Kidney glomerular epithelial cell (primary cell): ENCODE measurements at regions not wholly inside any gene's neighbourhood (a gene's known extent, or its start where the extent isn't known, plus 50 kb on each side); places are given as distances from the start of the nearest gene placed in this dataset.
"Not testable (repeated sequence)": the region's sequence is repeated elsewhere in the genome, so short reads cannot be mapped to it uniquely, and the experiment has no call there.

Experiments used
- DNase-seq: peaks from one replicate; lab custom pipeline; 2025; lab: John Stamatoyannopoulos, UW

- DNase-seq, result no peak
Measured at GRCh38 chr1:79519084-79519760, 512.7 kb upstream of the ADGRL4 start.

GRCh38 chr1:79517470-79518224, 511.1 kb upstream of the ADGRL4 start:
- DNase-seq, result no peak

GRCh38 chr1:79507770-79508169, 501.2 kb upstream of the ADGRL4 start:
- no peak for DNase-seq

- DNase-seq, result no peak
Measured at GRCh38 chr1:79501153-79501552, 494.6 kb upstream of the ADGRL4 start.

- DNase-seq, result no peak
Measured at GRCh38 chr1:79499541-79499940, 493.0 kb upstream of the ADGRL4 start.

- DNase-seq, result peak; percentile 37
Measured at GRCh38 chr1:79497193-79497773, 490.8 kb upstream of the ADGRL4 start.

- DNase-seq, result no peak
Measured at GRCh38 chr1:79496129-79496528, 489.6 kb upstream of the ADGRL4 start.

GRCh38 chr1:79493702-79494101, 487.2 kb upstream of the ADGRL4 start:
- DNase-seq, result not testable (repeated sequence)

GRCh38 chr1:79488572-79489121, 482.1 kb upstream of the ADGRL4 start:
- not testable (repeated sequence) for DNase-seq

GRCh38 chr1:79478728-79479373, 472.3 kb upstream of the ADGRL4 start:
- DNase-seq, result no peak

GRCh38 chr1:79478160-79478559, 471.6 kb upstream of the ADGRL4 start:
- no peak for DNase-seq

- no peak for DNase-seq
Measured at GRCh38 chr1:79472067-79472656, 465.6 kb upstream of the ADGRL4 start.

GRCh38 chr1:79469139-79469538, 462.6 kb upstream of the ADGRL4 start:
- DNase-seq, result no peak

GRCh38 chr1:79460773-79461436, 454.4 kb upstream of the ADGRL4 start:
- no peak for DNase-seq

GRCh38 chr1:79457562-79458224, 451.2 kb upstream of the ADGRL4 start:
- no peak for DNase-seq

GRCh38 chr1:79448426-79448825, 441.9 kb upstream of the ADGRL4 start:
- no peak for DNase-seq

GRCh38 chr1:79441238-79441637, 434.7 kb upstream of the ADGRL4 start:
- DNase-seq, result no peak

- no peak for DNase-seq
Measured at GRCh38 chr1:79437540-79437939, 431.0 kb upstream of the ADGRL4 start.

- DNase-seq, result no peak
Measured at GRCh38 chr1:79431340-79431739, 424.8 kb upstream of the ADGRL4 start.

GRCh38 chr1:79430437-79430836, 423.9 kb upstream of the ADGRL4 start:
- no peak for DNase-seq

GRCh38 chr1:79422726-79423125, 416.2 kb upstream of the ADGRL4 start:
- no peak for DNase-seq
